IMR-90 (cell line): ENCODE measurements at regions not wholly inside any gene's neighbourhood (a gene's known extent, or its start where the extent isn't known, plus 50 kb on each side); places are given as distances from the start of the nearest gene placed in this dataset.

ENCODE experiments used
- ATAC-seq: fragments of 200-7000 bp; cut with Tn5 transposase; 2 replicates; pipeline ENCODE4 v1.9.1; 2020; ENCODE audit warnings: low read depth, mild to moderate bottlenecking, moderate library complexity
- BruUV-seq: library from RNA; stranded (reverse); fragments of 400-500 nt; replicated peaks from 2 replicates; lab custom pipeline; 2021; lab: Mats Ljungman, UMichigan
- CTCF ChIA-PET: fragments of 300-600 bp; formaldehyde crosslinking; extraction: SDS; loops from one replicate; lab custom pipeline; 2021; ENCODE audit warnings: antibody characterized with exemption; lab: Yijun Ruan, JAX
- POLR2A ChIA-PET: fragments of 300-600 bp; sonication (Branson Sonifier 250); formaldehyde crosslinking; loops from one replicate; lab custom pipeline; 2022; ENCODE audit warnings: antibody characterized with exemption; ENCODE audit not compliant: unreplicated experiment; lab: Charles Lee
- DNase-seq: peaks from one replicate; pipeline ENCODE4 v3.0.0; 2013
- H2AFZ ChIP-seq: replicated peaks from 2 replicates; pipeline ENCODE3; 2013; ENCODE audit warnings: low read length, mild to moderate bottlenecking; ENCODE audit not compliant: poor library complexity
- H2AK5ac ChIP-seq: 2 replicates; pipeline ENCODE4 v1.6.1; 2013; ENCODE audit warnings: low read depth, low read length, inconsistent platforms
- H2AK9ac ChIP-seq: replicated peaks from 2 replicates; pipeline ENCODE3; 2013; ENCODE audit warnings: mild to moderate bottlenecking, low read depth, low read length, moderate library complexity; ENCODE audit not compliant: poor library complexity
- H2BK120ac ChIP-seq: 2 replicates; pipeline ENCODE4 v1.6.1; 2013; ENCODE audit warnings: low read depth, low read length, inconsistent platforms
- H2BK15ac ChIP-seq: 3 replicates; pipeline ENCODE4 v1.6.1; 2013; ENCODE audit warnings: low read depth, low read length, inconsistent platforms
- H2BK20ac ChIP-seq: 2 replicates; pipeline ENCODE4 v1.6.1; 2013; ENCODE audit warnings: low read depth, mild to moderate bottlenecking, inconsistent platforms, low read length, moderate library complexity
- H2BK5ac ChIP-seq: 2 replicates; pipeline ENCODE4 v1.6.1; 2013; ENCODE audit warnings: mild to moderate bottlenecking, low read depth, low read length, inconsistent platforms; ENCODE audit not compliant: poor library complexity, severe bottlenecking
- H3K14ac ChIP-seq: replicated peaks from 2 replicates; pipeline ENCODE4 v1.6.1; 2013; ENCODE audit warnings: low read depth, low read length, inconsistent platforms
- H3K18ac ChIP-seq: 2 replicates; pipeline ENCODE4 v1.6.1; 2013; ENCODE audit warnings: low read depth, low read length, control low read depth
- H3K23ac ChIP-seq: 2 replicates; pipeline ENCODE4 v1.6.1; 2013; ENCODE audit warnings: low read depth, low read length, inconsistent platforms
- H3K27ac ChIP-seq: 2 replicates; pipeline ENCODE4 v1.5.1; 2013; ENCODE audit warnings: mild to moderate bottlenecking, control low read depth, low read length; ENCODE audit not compliant: insufficient read depth
- H3K27me3 ChIP-seq: 2 replicates; pipeline ENCODE4 v1.6.1; 2013; ENCODE audit warnings: low read length; ENCODE audit not compliant: control insufficient read depth, insufficient read depth
- H3K36me3 ChIP-seq: 2 replicates; pipeline ENCODE4 v1.6.1; 2013; ENCODE audit warnings: low read length, mixed read lengths; ENCODE audit not compliant: control insufficient read depth, insufficient read depth
- H3K4ac ChIP-seq: 2 replicates; pipeline ENCODE4 v1.6.1; 2013; ENCODE audit warnings: low read depth, low read length, inconsistent platforms
- H3K4me1 ChIP-seq: 2 replicates; pipeline ENCODE4 v1.6.1; 2013; ENCODE audit warnings: low read length, mixed read lengths; ENCODE audit not compliant: control insufficient read depth, insufficient read depth
- H3K4me2 ChIP-seq: 2 replicates; pipeline ENCODE4 v1.6.1; 2013; ENCODE audit warnings: low read depth, mild to moderate bottlenecking, control low read depth, low read length, moderate library complexity
- H3K4me3 ChIP-seq: 2 replicates; pipeline ENCODE4 v1.5.1; 2013; ENCODE audit warnings: low read depth, mild to moderate bottlenecking, control low read depth, low read length, moderate library complexity; ENCODE audit not compliant: insufficient read depth
- H3K56ac ChIP-seq: 2 replicates; pipeline ENCODE4 v1.6.1; 2013; ENCODE audit warnings: low read length, inconsistent platforms; ENCODE audit not compliant: insufficient read depth; ENCODE audit errors: extremely low read depth
- H3K79me1 ChIP-seq, 2 experiments: 2 replicates each; pipeline ENCODE4 v1.6.1; 2013; ENCODE audit warnings: low read length in 2 of 2, inconsistent platforms in 1 of 2, low read depth in 1 of 2
- H3K9ac ChIP-seq: 2 replicates; pipeline ENCODE4 v1.6.1; 2013; ENCODE audit warnings: low read depth, low read length, control low read depth
- H3K9me1 ChIP-seq: 2 replicates; pipeline ENCODE4 v1.6.1; 2013; ENCODE audit warnings: low read length, inconsistent platforms; ENCODE audit not compliant: insufficient read depth
- H3K9me3 ChIP-seq: 2 replicates; pipeline ENCODE4 v1.6.1; 2013; ENCODE audit warnings: low read length; ENCODE audit not compliant: control insufficient read depth, insufficient read depth
- H4K20me1 ChIP-seq: 2 replicates; pipeline ENCODE4 v1.6.1; 2013; ENCODE audit warnings: low read length, inconsistent platforms; ENCODE audit not compliant: insufficient read depth
- H4K5ac ChIP-seq: 2 replicates; pipeline ENCODE4 v1.6.1; 2013; ENCODE audit warnings: mild to moderate bottlenecking, low read depth, low read length, control low read depth
- H4K8ac ChIP-seq, 2 experiments: 2 replicates each; pipeline ENCODE4 v1.6.1; 2013; ENCODE audit warnings: low read depth in 2 of 2, low read length in 2 of 2, control low read depth in 1 of 2, inconsistent platforms in 1 of 2
- H4K91ac ChIP-seq: 2 replicates; pipeline ENCODE4 v1.6.1; 2013; ENCODE audit warnings: low read depth, low read length, inconsistent platforms; ENCODE audit not compliant: insufficient read depth
- CHD1 ChIP-seq: IDR thresholded peaks from 2 replicates; pipeline ENCODE4 v1.6.1; 2012; ENCODE audit warnings: low read depth, low read length, improper control_type of control experiment
- FOS ChIP-seq: fragments of 150-350 bp; IDR thresholded peaks from 2 replicates; pipeline ENCODE4 v1.6.1; 2016; ENCODE audit warnings: low read depth, low read length
- MAZ ChIP-seq: IDR thresholded peaks from 2 replicates; pipeline ENCODE4 v1.6.1; 2012; ENCODE audit warnings: low read depth, mild to moderate bottlenecking, low read length, improper control_type of control experiment, moderate library complexity, borderline replicate concordance
- MXI1 ChIP-seq: IDR thresholded peaks from 2 replicates; pipeline ENCODE4 v1.6.1; 2012; ENCODE audit warnings: low read depth, mild to moderate bottlenecking, low read length, moderate library complexity, borderline replicate concordance
- NFE2L2 ChIP-seq: fragments of 150-350 bp; IDR thresholded peaks from 2 replicates; pipeline ENCODE4 v1.6.1; 2016; ENCODE audit warnings: low read depth, mild to moderate bottlenecking, low read length
- POLR2A ChIP-seq: IDR thresholded peaks from 2 replicates; pipeline ENCODE4 v1.6.1; 2012; ENCODE audit warnings: mild to moderate bottlenecking, low read depth, low read length
- RCOR1 ChIP-seq: IDR thresholded peaks from 2 replicates; pipeline ENCODE4 v1.6.1; 2012; ENCODE audit warnings: mild to moderate bottlenecking, low read length, improper control_type of control experiment; ENCODE audit not compliant: insufficient replicate concordance
- RFX5 ChIP-seq: IDR thresholded peaks from 2 replicates; pipeline ENCODE4 v1.8.0; 2012; ENCODE audit warnings: low read depth, mild to moderate bottlenecking, low read length, moderate library complexity
- SMC3 ChIP-seq: fragments of 150-350 bp; IDR thresholded peaks from 2 replicates; pipeline ENCODE4 v1.6.1; 2016; ENCODE audit warnings: low read depth, mild to moderate bottlenecking, antibody characterized with exemption, low read length, moderate library complexity
- WGBS, 2 experiments: methylation state at CpG; one replicate each; pipeline versions ENCODE4 v1.1.5 to v1.1.7; 2013; ENCODE audit warnings: missing lambda C conversion rate in 2 of 2; ENCODE audit not compliant: insufficient read length in 1 of 2; ENCODE audit errors: extremely low coverage in 2 of 2; 5-methylcytosine and 5-hydroxymethylcytosine counted together
- dilution Hi-C: fragments of 300-500 bp; cut with HindIII; formaldehyde crosslinking; loops from one replicate; pipeline ENCODE4 v1.14.3; 2018; ENCODE audit warnings: low sequenced_read_pairs; ENCODE audit not compliant: unreplicated experiment
- in situ Hi-C: fragments of 300-500 bp; cut with MboI; formaldehyde crosslinking; loops from 3 replicates; pipeline ENCODE4 v1.14.3; 2019; ENCODE audit warnings: low sequenced_read_pairs, inconsistent platforms, mixed read lengths
- intact Hi-C: fragments of 100-400 bp; cut with micrococcal nuclease; formaldehyde crosslinking; loops from 2 replicates; pipeline ENCODE4 v1.10.0; 2022
- TF ChIP-seq, protein P1 (sequence below): fragments of 150-350 bp; IDR thresholded peaks from 2 replicates; pipeline ENCODE4 v1.6.1; 2016; ENCODE audit warnings: low read depth, mild to moderate bottlenecking, low read length, moderate library complexity, borderline replicate concordance
- TF ChIP-seq, protein P2 (sequence below): fragments of 150-350 bp; IDR thresholded peaks from 2 replicates; pipeline ENCODE4 v1.6.1; 2017; ENCODE audit warnings: mild to moderate bottlenecking, antibody characterized with exemption, low read length, low read depth

DNA sequence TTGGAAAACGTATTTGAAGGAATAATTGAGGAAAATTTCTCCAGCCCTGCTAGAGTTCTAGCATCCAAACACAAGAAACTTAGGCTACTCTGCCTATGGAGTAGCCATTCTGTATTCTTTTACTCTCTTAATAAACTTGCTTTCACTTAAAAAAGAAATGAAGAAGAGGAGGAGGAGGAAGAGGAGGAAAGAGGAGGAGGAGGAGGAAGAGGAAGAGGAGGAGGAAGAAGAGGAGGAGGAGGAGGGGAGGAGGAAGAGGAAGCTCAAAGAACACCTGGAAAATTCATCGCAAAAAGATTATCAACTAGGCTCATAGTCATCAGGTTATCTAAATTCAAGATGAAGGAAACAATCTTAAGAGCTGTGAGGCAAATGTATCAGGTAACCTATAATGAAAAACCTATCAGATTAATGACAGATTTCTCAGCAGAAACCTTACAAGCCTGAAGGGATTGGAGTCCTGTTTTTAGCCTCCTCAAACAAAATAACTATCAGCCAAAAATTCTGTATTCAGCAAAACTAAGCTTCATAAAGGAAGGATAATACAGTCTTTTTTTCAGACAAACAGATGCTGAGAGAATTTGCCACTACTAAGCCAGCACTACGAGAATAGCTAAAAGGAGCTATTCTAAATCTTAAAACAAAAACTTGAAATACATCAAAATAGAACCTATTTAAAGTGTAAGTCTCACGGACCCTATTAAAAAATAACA, 56.2 kb upstream of the DSC1 start:
- H2BK5ac ChIP-seq = no peak overlapping the region
- no peaks in the 10 kb centered on the region for H3K79me1 ChIP-seq
- CTCF ChIA-PET = no interaction called here
- no peak overlapping the region for H3K4ac ChIP-seq
- TF ChIP-seq, protein P1, sequence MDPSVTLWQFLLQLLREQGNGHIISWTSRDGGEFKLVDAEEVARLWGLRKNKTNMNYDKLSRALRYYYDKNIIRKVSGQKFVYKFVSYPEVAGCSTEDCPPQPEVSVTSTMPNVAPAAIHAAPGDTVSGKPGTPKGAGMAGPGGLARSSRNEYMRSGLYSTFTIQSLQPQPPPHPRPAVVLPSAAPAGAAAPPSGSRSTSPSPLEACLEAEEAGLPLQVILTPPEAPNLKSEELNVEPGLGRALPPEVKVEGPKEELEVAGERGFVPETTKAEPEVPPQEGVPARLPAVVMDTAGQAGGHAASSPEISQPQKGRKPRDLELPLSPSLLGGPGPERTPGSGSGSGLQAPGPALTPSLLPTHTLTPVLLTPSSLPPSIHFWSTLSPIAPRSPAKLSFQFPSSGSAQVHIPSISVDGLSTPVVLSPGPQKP = no peak
- no peak for TF ChIP-seq MAZ
- no peak for TF ChIP-seq RFX5
- TF ChIP-seq SMC3 = no peak
- no peak for TF ChIP-seq POLR2A
- TF ChIP-seq CHD1 = no peak
- TF ChIP-seq, protein P2, sequence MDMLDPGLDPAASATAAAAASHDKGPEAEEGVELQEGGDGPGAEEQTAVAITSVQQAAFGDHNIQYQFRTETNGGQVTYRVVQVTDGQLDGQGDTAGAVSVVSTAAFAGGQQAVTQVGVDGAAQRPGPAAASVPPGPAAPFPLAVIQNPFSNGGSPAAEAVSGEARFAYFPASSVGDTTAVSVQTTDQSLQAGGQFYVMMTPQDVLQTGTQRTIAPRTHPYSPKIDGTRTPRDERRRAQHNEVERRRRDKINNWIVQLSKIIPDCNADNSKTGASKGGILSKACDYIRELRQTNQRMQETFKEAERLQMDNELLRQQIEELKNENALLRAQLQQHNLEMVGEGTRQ = no peak
- TF ChIP-seq MXI1 = no peak
- TF ChIP-seq NFE2L2 = no peak
- no peak for TF ChIP-seq FOS
- TF ChIP-seq RCOR1 = no peak
- no peak overlapping the region for H3K9ac ChIP-seq
- H4K20me1 ChIP-seq = no peaks in the 10 kb centered on the region
- BruUV-seq = no TSS peak
- dilution Hi-C loops (no loop called here), intact Hi-C loops (no loop called here), in situ Hi-C loops (no loop called here)
- H3K4me1 ChIP-seq = no peaks in the 10 kb centered on the region
- peaks cover 3% of the 10 kb centered on the region; the same call in 1 of the 2 replicates for H3K9me3 ChIP-seq
- no peak overlapping the region for H2AK9ac ChIP-seq
- H2BK15ac ChIP-seq = no peak overlapping the region
- H3K4me2 ChIP-seq = no peak overlapping the region
- ATAC-seq (no peak), DNase-seq (no peak)
- no peaks in the 10 kb centered on the region for H3K9me1 ChIP-seq
- H2BK120ac ChIP-seq = no peak overlapping the region
- no peak overlapping the region for H2AK5ac ChIP-seq
- POLR2A ChIA-PET = no interaction called here
- no peak overlapping the region for H3K4me3 ChIP-seq
- H4K5ac ChIP-seq = no peak overlapping the region
- no peak overlapping the region for H3K14ac ChIP-seq
- H3K18ac ChIP-seq = no peak overlapping the region
- no peak overlapping the region for H2AFZ ChIP-seq
- H3K23ac ChIP-seq = no peak overlapping the region
- no peak overlapping the region for H3K27ac ChIP-seq
- WGBS, 2 experiments = no CpG with 5 or more reads among the region's 4 CpGs
- H3K56ac ChIP-seq = no peak overlapping the region
- no peaks in the 10 kb centered on the region for H3K36me3 ChIP-seq
- H4K91ac ChIP-seq = no peak overlapping the region
- H2BK20ac ChIP-seq = no peak overlapping the region
- H4K8ac ChIP-seq = no peak overlapping the region
- no peaks in the 10 kb centered on the region for H3K27me3 ChIP-seq
